DOHH2 (cell line): ENCODE measurements at regions not wholly inside any gene's neighbourhood (a gene's known extent, or its start where the extent isn't known, plus 50 kb on each side); places are given as distances from the start of the nearest gene placed in this dataset.

Source experiments
- H3F3A ChIP-seq: fragments of 200-600 bp; sonication (generic), shearing (Covaris generic); 2 replicates; pipeline ENCODE4 v1.6.0; 2016; ENCODE audit warnings: antibody characterized with exemption, mild to moderate bottlenecking; ENCODE audit not compliant: control insufficient read depth, insufficient read depth
- H3K27ac ChIP-seq: fragments of 200-600 bp; sonication (generic); 2 replicates; pipeline ENCODE4 v1.5.1; 2014; ENCODE audit warnings: low read depth, mild to moderate bottlenecking, low read length, moderate library complexity
- H3K27me3 ChIP-seq: fragments of 200-600 bp; sonication (generic); 2 replicates; pipeline ENCODE4 v1.6.1; 2014; ENCODE audit warnings: mild to moderate bottlenecking, low read length, mixed read lengths; ENCODE audit not compliant: control insufficient read depth
- H3K36me3 ChIP-seq: fragments of 200-600 bp; sonication (generic); 2 replicates; pipeline ENCODE4 v1.6.1; 2014; ENCODE audit warnings: mild to moderate bottlenecking, low read length, moderate library complexity, mixed read lengths; ENCODE audit not compliant: control insufficient read depth
- H3K4me1 ChIP-seq: fragments of 200-600 bp; sonication (generic); 2 replicates; pipeline ENCODE4 v1.6.1; 2014; ENCODE audit warnings: mild to moderate bottlenecking, low read length, mixed read lengths; ENCODE audit not compliant: control insufficient read depth
- H3K4me2 ChIP-seq: fragments of 200-600 bp; sonication (generic); 2 replicates; pipeline ENCODE4 v1.6.0; 2014; ENCODE audit warnings: mild to moderate bottlenecking, low read length, moderate library complexity
- H3K4me3 ChIP-seq: fragments of 200-600 bp; sonication (generic); 2 replicates; pipeline ENCODE4 v1.5.1; 2014; ENCODE audit warnings: mild to moderate bottlenecking, low read length, mixed read lengths
- H3K79me2 ChIP-seq: fragments of 200-600 bp; sonication (generic); 2 replicates; pipeline ENCODE4 v1.6.1; 2014; ENCODE audit warnings: mild to moderate bottlenecking, low read length, mixed read lengths; ENCODE audit not compliant: control insufficient read depth
- H3K9me2 ChIP-seq: fragments of 200-600 bp; sonication (generic); replicated peaks from 2 replicates; pipeline ENCODE4 v1.6.1; 2014; ENCODE audit warnings: mild to moderate bottlenecking, low read length, mixed read lengths; ENCODE audit not compliant: control insufficient read depth
- H3K9me3 ChIP-seq: fragments of 200-600 bp; sonication (generic); 2 replicates; pipeline ENCODE4 v1.6.1; 2014; ENCODE audit warnings: antibody characterized with exemption, low read length, mixed read lengths; ENCODE audit not compliant: control insufficient read depth, insufficient read depth
- H4K20me1 ChIP-seq: fragments of 200-600 bp; sonication (generic); 2 replicates; pipeline ENCODE4 v1.6.0; 2014; ENCODE audit warnings: low read depth, mild to moderate bottlenecking, antibody characterized with exemption, low read length, moderate library complexity; ENCODE audit not compliant: control insufficient read depth, insufficient read depth
- CTCF ChIP-seq: fragments of 200-600 bp; sonication (generic); IDR thresholded peaks from one replicate; pipeline ENCODE4 v1.5.1; 2014; ENCODE audit warnings: antibody characterized with exemption, mild to moderate bottlenecking, low read depth, low read length; ENCODE audit not compliant: poor library complexity, severe bottlenecking
- EZH2phosphoT487 ChIP-seq: fragments of 200-600 bp; sonication (generic); IDR thresholded peaks from 2 replicates; pipeline ENCODE4 v1.6.1; 2017; ENCODE audit warnings: borderline replicate concordance, mild to moderate bottlenecking, antibody characterized with exemption, low read length, moderate library complexity, mixed read lengths

DNA sequence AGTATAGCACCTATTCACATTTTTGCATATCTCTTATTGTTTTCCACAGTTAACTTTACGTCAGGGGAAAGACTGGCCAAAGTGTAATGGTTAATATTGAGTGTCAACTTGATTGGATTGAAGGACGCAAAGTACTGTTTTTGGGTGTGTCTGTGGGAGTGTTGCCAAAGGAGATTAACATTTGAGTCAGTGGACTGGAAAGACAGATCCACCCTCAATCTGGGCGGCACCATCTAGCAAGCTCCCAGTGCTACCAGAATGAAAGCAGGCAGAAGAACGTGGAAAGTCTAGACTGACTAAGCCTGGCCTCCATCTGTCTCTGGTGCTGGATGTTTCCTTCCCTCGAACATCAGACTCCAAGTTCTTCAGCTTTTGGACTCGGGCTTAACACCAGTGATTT, 1900.7 kb upstream of the RAG2 start:
- no peak overlapping the region for H3K27ac ChIP-seq
- H3F3A ChIP-seq: no peaks in the 10 kb centered on the region

GRCh38 chr11:38491986-38492385, 1894.0 kb upstream of the RAG2 start:
- no peaks in the 10 kb centered on the region for H3K27me3 ChIP-seq
- no peak overlapping the region for H3K4me3 ChIP-seq
- H3K9me2 ChIP-seq: no peaks in the 10 kb centered on the region
- no peaks in the 10 kb centered on the region for H3K9me3 ChIP-seq
- no peaks in the 10 kb centered on the region for H3K36me3 ChIP-seq
- H3K27ac ChIP-seq: no peak overlapping the region
- no peaks in the 10 kb centered on the region for H3K79me2 ChIP-seq
- H3F3A ChIP-seq: no peaks in the 10 kb centered on the region
- H4K20me1 ChIP-seq: no peaks in the 10 kb centered on the region
- H3K4me2 ChIP-seq: no peak overlapping the region
- no peaks in the 10 kb centered on the region for H3K4me1 ChIP-seq
- no peak for TF ChIP-seq CTCF
- no peak for TF ChIP-seq EZH2phosphoT487

More for the DNA sequence above, 1900.7 kb upstream of the RAG2 start:
- TF ChIP-seq CTCF (no peak), EZH2phosphoT487 (no peak)
- H3K4me1 ChIP-seq: no peaks in the 10 kb centered on the region
- H3K9me2 ChIP-seq: no peaks in the 10 kb centered on the region
- H3K36me3 ChIP-seq: no peaks in the 10 kb centered on the region
- H3K27me3 ChIP-seq: no peaks in the 10 kb centered on the region
- H3K4me2 ChIP-seq: no peak overlapping the region
- H4K20me1 ChIP-seq: no peaks in the 10 kb centered on the region
- H3K4me3 ChIP-seq: no peak overlapping the region
- no peaks in the 10 kb centered on the region for H3K79me2 ChIP-seq
- no peaks in the 10 kb centered on the region for H3K9me3 ChIP-seq

DNA sequence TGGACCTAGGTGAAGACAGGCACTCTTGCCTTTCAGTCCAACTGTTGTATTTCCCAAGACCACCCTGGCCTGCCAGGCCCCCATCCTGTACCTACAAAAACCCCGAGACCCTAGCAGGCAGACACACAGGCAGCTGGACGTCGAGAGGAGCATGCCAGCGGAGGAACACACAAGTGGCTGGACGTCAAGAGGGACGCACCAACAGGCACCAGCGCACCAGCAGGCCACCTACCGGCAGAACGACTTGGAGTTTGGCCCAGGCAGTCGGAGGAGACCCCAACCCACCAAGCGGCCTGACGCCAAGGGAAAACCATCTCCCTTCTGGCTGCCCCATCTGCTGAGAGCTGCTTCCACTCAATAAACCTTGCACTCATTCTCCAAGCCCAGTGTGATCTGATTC, 1883.4 kb upstream of the RAG2 start:
- TF ChIP-seq EZH2phosphoT487 (no peak), CTCF (no peak)

More for the DNA sequence above, 1883.4 kb upstream of the RAG2 start:
- Histone ChIP-seq H3K4me1 (no peaks in the 10 kb centered on the region), H3K9me3 (no peaks in the 10 kb centered on the region), H3K36me3 (no peaks in the 10 kb centered on the region), H4K20me1 (no peaks in the 10 kb centered on the region), H3K27me3 (no peaks in the 10 kb centered on the region), H3K79me2 (no peaks in the 10 kb centered on the region), H3K4me2 (no peak overlapping the region), H3F3A (no peaks in the 10 kb centered on the region), H3K4me3 (no peak overlapping the region), H3K27ac (no peak overlapping the region), H3K9me2 (no peaks in the 10 kb centered on the region)
